ENCODE measurements at regions not wholly inside any gene's neighbourhood (a gene's known extent, or its start where the extent isn't known, plus 50 kb on each side); places are given as distances from the start of the nearest gene placed in this dataset.

- no peaks in the 10 kb centered on the region for H3K9me3 ChIP-seq (ENCODE audit: control insufficient read depth in 2 of 2, low read length in 2 of 2)
- no peak overlapping the region for H3K9ac ChIP-seq (ENCODE audit: low read depth in 1 of 2, low read length in 2 of 2)
- no peak overlapping the region for H3K4me3 ChIP-seq (ENCODE audit: low read length in 2 of 2)
- H3K27ac ChIP-seq (ENCODE audit: low read depth in 2 of 2, low read length in 2 of 2): no peak overlapping the region
- peaks cover 4 to 22% of the 10 kb centered on the region in 2 donors for H3K4me1 ChIP-seq (ENCODE audit: control insufficient read depth in 2 of 2, insufficient read depth in 2 of 2, low read length in 2 of 2)
- H3K27me3 ChIP-seq (ENCODE audit: control insufficient read depth in 2 of 2, insufficient read depth in 2 of 2, low read length in 2 of 2): no peaks in the 10 kb centered on the region
- no peaks in the 10 kb centered on the region for H3K36me3 ChIP-seq (ENCODE audit: control insufficient read depth in 2 of 2, insufficient read depth in 2 of 2, low read length in 2 of 2)
These were observed 51.3 kb upstream of the DST start for GRCh38 chr6:56694002-56694401.

DNA sequence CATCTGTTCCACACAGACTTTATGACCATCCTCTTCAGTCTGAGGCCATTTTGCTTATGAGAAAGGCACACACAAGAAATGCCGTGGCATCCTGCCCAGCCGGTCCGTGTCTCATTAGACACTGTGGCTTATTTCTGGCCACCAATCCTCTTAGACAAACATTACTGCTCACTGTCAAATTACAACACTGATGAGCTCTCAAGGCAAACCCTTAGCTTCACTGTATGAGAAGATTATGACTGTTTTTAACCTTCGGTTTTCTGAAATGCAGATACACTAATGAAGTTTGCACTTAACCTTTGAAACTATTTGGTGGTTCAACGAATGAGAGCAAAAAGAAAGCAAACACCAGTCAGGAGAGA, 50.5 kb upstream of the DST start:
- peak overlapping the region; percentile 59 to 72 for H3K4me3 ChIP-seq (ENCODE audit: low read length in 2 of 2)
- peaks cover 4 to 30% of the 10 kb centered on the region in 2 donors for H3K4me1 ChIP-seq (ENCODE audit: control insufficient read depth in 2 of 2, insufficient read depth in 2 of 2, low read length in 2 of 2)

GRCh38 chr6:56692523-56693245, 50.0 kb upstream of the DST start:
- Histone ChIP-seq H3K9ac (ENCODE audit: low read depth in 1 of 2, low read length in 2 of 2) (peak overlapping the region; percentile 54 to 62), H3K4me3 (ENCODE audit: low read length in 2 of 2) (peak overlapping the region; percentile 59 to 72), H3K27ac (ENCODE audit: low read depth in 2 of 2, low read length in 2 of 2) (peak overlapping the region; percentile 82 to 90)

More for the DNA sequence above, 50.5 kb upstream of the DST start:
- no peaks in the 10 kb centered on the region for H3K9me3 ChIP-seq (ENCODE audit: control insufficient read depth in 2 of 2, low read length in 2 of 2)
- H3K27me3 ChIP-seq (ENCODE audit: control insufficient read depth in 2 of 2, insufficient read depth in 2 of 2, low read length in 2 of 2): no peaks in the 10 kb centered on the region
- peak overlapping the region; percentile 26 to 62 for H3K9ac ChIP-seq (ENCODE audit: low read depth in 1 of 2, low read length in 2 of 2)
- peak overlapping the region; percentile 82 to 90 for H3K27ac ChIP-seq (ENCODE audit: low read depth in 2 of 2, low read length in 2 of 2)
- H3K36me3 ChIP-seq (ENCODE audit: control insufficient read depth in 2 of 2, insufficient read depth in 2 of 2, low read length in 2 of 2): no peaks in the 10 kb centered on the region

More at GRCh38 chr6:56692523-56693245, 50.0 kb upstream of the DST start:
- Histone ChIP-seq H3K36me3 (ENCODE audit: control insufficient read depth in 2 of 2, insufficient read depth in 2 of 2, low read length in 2 of 2) (no peaks in the 10 kb centered on the region), H3K4me1 (ENCODE audit: control insufficient read depth in 2 of 2, insufficient read depth in 2 of 2, low read length in 2 of 2) (peaks cover 4 to 30% of the 10 kb centered on the region in 2 donors), H3K27me3 (ENCODE audit: control insufficient read depth in 2 of 2, insufficient read depth in 2 of 2, low read length in 2 of 2) (no peaks in the 10 kb centered on the region), H3K9me3 (ENCODE audit: control insufficient read depth in 2 of 2, low read length in 2 of 2) (no peaks in the 10 kb centered on the region)
